NCI-H748 (cell line): ENCODE measurements at regions not wholly inside any gene's neighbourhood (a gene's known extent, or its start where the extent isn't known, plus 50 kb on each side); places are given as distances from the start of the nearest gene placed in this dataset.
"Not testable (repeated sequence)": the region's sequence is repeated elsewhere in the genome, so short reads cannot be mapped to it uniquely, and the experiment has no call there.

Experiments used
- DNase-seq: peaks from one replicate; lab custom pipeline; 2025; ENCODE audit not compliant: unreplicated experiment; lab: John Stamatoyannopoulos, UW

DNA sequence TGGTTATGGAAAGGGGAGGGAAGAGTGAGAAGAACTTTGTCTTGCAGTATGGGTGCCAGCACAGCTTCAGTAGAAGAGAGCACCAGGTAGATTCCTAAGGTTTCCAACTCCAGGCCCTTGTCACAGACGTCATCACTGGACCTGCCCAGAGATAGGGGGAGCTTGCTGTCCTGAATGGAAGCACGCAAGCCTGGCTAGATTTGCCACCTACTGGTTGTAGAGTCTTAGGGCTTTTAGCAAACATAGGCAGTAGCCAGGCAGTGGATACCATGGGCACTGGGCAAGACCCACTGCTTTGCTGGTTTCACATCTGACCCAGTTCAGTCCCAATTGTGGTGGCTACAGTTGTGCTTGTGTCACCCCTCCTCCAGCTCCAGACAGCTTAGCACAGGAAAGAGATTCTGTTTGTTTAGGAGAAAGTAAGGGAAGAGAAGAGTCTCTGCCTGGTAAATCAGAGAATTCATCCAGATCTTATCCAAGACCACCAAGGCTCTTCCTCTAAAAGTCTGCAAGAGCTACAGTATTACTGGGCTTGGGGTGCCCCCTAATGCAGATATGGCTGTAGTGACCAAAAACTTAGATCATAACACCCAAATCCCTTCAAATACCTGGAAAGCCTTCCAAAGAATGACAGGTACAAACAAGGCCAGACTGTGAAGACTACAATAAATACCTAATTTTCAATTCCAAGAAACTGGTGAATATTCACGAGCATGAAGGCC, 158.9 kb downstream of the HINT1 start:
- DNase-seq = peak; percentile 39

DNA sequence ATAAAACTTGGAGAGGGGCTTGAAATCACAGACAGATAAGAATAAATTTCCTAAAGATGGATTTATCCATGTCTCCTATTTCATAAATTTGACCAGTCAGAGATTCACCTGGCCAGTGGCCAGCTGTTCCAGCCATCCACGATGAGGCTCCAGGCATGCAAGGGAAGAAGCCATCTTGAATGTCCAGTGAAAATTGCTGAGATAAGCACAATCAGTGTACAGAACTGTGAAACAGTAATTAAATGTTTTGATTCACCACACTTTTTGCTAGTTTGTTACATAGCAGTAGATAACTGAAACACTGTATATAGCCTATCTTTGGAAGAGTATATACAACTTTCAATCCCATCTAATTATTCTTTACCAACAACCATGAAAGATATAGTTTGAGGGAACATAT, 163.5 kb downstream of the HINT1 start:
- peak; percentile 7 for DNase-seq

DNA sequence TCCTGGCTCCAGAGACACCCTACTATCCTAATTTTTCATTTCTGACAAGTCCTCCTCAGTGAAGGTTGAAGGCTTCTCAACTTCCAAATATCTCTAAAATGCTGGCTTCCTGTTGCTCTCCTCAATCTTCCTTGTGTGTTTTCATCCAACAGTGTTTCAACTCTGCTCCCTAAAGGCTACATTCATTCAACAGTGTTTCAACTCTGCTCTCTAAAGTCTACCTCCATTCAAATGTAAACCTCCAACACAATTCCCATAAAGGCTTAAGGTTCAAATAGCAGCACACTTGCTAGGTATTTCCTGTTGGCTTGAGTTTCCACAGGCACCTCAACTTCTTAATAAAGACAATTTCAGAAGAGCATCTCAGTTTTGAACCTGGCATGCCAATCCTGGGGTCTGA, 164.8 kb downstream of the HINT1 start:
- no peak for DNase-seq

DNA sequence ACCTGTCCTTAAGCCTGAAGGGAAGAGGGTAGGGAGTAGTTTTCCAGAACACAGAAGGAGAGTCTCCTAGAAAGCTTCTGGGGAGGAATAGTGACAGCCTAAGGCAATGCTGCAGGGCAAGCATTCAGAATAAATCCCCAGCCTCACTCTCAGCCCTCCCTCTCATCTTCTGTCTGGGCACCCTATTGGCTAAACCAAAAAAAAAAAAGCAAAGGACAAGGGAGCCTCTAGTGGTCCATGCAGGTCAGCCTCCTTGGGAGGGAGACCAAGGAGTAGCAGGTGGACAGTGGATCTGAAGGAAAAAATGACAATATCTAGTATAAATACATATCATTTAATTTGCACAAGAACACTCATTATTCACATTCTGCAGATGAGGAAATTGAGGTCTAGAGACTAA, 168.3 kb downstream of the HINT1 start:
- DNase-seq = not testable (repeated sequence)

DNA sequence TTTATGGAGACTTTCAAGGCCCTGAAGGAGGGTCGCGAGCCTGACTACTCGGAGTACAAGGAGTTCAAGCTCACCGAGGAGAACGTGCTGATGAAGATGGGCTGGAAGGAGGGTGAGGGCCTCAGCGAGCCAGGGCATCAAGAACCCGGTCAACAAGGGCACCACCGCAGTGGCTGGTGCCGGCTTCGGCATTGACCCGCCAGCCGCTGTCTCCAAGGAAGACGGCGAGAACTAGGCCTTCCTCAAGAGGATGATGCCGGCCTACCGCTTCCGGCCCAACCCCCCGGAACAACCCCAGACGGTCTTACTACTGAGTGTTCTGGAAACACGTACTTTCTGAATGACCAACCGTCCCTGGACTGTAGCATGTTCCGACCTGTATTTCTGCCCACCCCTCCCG, 169.2 kb downstream of the HINT1 start:
- no peak for DNase-seq

DNA sequence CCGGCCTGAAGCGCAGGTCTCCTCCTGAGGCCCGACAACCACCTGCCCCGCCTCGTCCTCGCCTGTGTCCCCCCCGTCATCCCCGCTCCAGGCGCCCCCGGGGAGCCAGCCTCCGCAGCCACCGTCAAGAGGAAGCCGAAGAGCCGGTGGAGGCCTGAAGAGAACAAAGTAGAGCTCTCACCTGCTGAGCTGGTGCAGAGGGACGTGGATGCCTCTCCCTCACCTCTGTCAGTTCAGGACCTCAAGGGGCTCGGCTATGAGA, 169.9 kb downstream of the HINT1 start:
- DNase-seq = peak; percentile 60

DNA sequence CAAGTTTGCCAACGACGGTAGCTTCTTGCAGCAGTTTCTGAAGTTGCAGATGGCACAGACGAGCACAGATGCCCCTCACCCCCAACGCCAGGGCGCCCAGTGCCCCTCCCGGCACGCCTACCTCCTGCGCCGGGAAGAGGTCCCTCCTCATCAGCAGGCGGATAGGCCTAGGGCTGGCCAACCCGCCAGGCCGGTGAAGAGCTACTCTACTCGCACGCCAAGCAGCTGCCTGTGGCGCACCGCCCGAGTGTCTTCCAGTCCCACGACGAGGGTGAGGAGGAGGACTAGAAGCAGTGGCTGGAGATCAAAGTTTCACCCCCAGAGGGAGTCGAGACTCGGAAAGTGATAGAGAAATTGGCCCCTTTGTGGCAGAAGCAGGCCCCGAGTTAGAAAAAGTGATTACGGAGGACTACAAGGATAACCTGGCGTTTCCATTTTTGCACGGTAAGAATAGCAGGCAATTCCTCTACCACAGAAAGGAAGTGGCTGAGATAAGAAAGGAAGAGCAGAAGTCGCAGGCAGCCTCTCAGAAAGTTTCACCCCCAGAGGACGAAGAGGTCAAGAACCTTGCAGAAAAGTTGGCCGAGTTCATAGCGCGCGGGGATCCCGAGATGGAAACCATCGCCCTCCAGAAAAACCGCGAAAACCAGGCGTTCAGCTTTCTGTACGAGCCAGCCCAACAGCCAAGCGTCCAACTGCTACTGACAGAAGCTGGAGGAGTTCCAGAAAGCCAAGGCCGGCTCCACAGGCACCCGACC, 170.4 kb downstream of the HINT1 start:
- DNase-seq = peak; percentile 60

DNA sequence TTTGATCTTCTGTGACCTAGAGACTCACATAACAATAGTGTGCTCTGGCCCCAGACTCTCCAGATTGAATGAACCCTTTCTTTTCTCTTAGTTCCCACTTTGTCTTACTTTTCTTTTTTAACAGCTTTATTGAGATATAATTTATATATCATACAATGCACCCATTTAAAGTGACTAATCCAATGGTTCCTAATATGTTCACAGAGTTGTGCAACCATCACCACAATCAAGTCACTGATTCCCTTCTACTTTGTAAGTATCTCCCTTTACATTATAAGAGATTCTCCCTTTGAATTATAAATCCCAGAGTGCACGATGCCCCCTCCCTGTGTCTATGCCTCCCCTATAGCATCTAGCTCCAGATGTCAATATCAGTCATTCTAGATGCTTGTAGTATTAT, 172.4 kb downstream of the HINT1 start:
- no peak for DNase-seq

DNA sequence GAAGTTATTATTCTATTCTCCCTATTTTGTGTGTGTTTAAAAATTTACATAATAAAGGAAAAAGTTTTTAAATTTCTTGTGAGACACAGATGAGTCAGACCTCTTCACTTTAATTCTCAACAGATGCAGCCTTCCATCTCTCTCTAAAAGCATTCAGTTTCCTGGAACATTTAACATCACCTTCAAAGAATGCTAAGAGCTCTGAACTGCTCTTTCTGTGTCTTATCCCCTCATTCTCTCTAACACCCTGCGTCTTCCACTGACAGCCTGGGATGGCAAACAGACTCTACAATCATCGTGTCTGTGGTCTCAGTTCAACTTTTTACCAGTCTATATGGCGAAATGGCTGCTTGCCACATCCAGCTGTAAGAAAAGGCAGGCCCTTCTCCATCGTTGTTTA, 173.0 kb downstream of the HINT1 start:
- no peak for DNase-seq

DNA sequence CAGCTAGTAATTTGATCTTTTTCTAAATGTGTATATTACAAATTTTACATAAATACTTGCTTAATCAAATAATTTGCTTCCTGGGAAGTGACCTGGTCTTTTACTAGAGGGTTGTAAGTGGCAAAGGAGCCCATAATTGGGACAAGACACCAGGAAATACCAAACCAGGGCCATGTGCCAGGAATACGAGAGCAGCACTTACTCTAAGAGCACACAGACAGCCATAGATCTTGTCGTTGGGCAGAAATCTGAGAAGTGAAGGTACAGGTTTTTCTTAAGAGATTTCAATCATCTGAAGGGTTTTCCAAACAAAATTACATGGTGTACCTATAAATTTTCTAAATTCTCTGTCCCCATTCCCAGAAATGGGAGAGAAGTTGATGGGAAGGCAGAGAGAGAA, 179.3 kb downstream of the HINT1 start:
- DNase-seq = no peak

DNA sequence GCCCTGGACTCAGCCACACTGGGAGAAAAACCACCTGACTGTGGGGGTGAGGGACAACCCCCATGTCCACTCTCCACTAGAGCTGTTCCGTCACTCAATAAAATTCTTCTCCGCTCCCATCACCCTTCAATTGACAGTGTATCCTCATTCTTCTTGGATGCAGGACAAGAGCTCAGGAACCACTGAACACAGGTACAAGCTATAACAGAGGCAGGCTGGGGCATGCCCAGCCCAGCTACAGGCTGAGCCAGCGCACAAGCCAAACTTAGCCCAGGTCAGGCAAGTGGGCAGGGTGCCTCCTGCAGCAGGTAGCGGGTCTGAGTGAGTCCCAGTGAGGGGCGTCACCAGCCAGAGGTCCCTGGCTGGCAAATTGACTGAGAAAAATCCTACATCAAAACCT, 183.4 kb downstream of the HINT1 start:
- DNase-seq = no peak

DNA sequence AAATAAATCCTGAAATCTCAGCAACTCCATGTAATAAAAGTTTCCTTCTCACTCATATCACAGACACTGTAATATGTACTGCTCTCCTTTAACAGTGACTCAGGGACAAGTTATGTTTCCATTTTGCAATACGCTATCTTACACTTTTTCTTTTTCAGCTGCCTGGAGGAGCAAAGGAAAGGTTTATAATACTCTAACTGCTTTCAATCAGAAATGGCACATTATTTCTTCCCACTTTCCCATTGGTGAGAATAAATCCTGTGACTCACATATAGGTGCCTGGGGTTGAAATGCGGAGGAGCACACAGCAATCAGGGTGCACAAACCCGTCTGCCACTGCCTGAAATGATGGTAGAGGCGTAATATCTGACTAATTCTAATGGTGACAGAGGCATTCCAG, 186.6 kb downstream of the HINT1 start:
- DNase-seq = no peak

DNA sequence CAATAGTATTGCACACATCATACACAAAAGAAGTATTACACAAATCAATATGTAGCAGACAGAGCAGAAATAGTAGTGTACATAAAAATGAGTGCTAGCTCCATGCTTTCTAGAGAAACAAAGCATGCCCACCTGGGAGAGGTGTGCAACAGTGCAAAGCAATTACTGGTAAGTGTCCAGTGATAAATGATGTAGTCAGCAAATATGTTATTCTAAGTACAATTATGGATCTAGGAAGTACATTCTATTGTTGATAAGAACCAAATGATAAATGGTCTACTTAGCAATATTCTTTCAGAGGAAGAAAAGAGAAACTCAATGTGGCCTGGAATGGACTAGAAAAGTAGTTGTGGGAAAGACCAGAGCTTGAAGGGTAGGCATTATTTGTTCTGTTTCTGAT, 188.6 kb downstream of the HINT1 start:
- peak; percentile 18 for DNase-seq

DNA sequence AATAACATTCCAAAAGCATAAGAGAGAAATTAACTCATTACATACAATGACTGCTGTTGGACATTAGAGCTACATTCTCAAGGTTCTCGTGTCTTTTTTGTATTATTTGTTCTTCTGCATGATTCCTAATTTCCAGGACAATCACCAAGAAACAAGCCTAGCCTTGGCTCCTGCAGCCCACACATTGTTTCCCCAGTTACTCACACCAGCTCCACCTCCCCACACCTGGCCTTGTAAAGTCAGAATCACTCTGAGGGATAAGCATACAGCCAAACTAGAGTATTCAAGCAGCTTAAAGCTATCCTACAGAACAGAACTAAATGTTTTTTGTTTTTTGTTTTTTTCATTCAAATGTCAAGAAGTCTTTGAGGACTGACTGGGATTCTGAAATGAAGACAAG, 189.2 kb downstream of the HINT1 start:
- no peak for DNase-seq

DNA sequence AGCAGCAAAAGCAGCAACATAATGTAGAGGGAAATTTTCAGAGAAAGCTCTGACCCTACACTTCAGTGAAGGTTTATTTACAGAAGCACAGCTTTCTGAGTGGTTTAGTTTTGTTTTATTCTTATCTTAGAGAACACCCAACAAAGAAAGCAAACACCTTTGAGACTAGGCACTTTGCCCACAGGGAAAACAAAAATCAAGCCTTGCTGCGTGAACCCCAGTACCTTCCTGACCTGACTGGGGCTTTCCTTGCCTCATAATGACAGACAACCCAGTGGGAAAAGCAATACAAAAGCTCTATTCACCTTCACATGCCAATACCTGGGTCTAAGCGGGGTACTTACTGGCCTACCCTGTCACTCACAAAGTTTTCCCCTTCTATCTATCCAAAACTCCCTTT, 189.8 kb downstream of the HINT1 start:
- DNase-seq = no peak

DNA sequence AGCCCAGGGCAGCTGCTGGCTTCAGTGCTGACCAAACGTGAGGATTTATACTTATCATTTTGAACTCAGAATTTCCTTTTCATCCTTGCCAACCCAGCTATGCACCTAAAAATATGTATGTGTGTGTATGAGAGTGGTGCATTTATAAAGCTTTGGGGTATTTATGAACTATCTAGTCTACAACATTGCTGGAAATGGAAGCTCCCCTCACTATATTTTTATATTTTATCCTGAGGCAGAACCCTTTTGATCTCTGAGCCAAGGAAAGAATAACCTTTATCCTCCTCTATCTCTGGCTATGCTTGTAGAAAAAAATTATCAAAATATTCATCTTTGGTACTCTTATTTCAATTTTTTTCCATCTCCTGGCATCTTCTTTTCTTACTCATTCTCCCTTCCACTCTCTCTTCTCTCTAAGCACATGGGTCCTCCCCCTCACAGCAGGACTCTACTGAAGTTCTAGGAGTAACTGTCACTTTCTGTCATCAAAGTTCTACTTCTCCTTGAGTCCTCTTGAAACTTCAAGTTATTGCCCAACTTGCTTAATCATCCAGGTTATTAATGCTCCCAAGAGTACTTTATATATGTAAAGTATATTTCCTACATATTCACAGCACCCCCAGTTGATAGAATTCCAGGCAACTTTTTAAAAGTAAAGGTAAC, 190.9 kb downstream of the HINT1 start:
- no peak for DNase-seq

DNA sequence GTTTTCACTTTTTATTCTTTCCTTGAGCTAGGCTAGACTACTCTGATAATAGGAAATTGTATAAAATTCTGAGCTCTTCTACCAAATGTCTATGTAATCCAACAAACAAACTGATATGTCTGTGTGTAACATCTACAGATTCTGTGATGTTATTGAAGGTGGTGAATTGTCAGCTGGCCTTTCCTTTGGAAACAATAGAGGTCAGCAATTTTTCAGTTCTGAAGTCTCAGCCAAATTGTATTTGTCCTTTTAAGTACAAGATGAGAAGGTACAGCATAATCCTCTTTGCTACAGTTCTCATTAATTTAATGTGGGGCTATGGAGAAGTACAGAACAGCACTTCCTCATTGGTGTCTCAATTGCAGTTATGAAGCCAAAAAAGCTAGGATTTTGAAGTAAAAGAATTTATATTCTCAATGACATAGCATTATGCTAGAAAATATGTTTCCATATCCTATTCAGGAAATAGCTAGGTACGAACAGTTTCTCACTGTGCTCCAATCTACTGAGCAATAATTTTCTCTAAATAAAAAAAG, 198.0 kb downstream of the HINT1 start:
- DNase-seq = no peak

DNA sequence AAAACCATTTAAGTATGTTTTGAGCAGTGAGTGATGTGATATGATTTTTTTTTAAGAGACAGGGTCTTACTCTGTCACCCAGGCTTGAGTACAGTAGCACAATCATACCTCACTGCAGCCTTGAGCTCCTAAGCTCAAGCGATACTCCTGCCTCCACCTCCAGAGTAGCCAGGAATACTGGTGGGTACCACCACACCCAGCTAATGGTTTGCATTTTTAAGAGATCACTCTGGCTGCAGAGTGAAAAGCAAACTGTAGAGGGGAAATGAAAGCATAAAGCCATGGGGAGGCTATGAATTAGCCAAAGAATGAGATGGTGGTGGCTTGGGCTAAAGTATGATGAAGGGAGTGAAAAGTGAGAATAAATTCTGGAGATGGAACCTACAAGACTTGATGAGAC, 199.1 kb downstream of the HINT1 start:
- DNase-seq = no peak

DNA sequence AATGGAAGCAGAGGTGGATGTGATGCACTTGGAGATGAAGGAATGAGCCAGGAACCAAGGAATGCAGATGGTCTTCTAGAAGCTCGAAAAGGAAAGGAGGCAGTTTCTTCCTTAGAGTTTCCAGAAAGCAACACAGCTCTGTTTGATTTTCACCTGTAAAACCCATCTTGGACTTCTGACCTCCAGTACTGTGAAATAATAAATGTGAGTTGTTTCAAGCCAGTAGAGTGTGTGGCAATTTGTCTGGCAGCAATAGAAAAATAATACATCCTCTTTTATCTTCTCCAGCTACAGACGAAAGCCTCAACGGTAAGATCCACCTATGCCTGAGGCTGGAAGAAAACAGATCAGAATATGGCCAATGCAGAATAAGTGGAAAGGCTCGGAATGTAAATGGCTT, 199.7 kb downstream of the HINT1 start:
- DNase-seq = no peak

DNA sequence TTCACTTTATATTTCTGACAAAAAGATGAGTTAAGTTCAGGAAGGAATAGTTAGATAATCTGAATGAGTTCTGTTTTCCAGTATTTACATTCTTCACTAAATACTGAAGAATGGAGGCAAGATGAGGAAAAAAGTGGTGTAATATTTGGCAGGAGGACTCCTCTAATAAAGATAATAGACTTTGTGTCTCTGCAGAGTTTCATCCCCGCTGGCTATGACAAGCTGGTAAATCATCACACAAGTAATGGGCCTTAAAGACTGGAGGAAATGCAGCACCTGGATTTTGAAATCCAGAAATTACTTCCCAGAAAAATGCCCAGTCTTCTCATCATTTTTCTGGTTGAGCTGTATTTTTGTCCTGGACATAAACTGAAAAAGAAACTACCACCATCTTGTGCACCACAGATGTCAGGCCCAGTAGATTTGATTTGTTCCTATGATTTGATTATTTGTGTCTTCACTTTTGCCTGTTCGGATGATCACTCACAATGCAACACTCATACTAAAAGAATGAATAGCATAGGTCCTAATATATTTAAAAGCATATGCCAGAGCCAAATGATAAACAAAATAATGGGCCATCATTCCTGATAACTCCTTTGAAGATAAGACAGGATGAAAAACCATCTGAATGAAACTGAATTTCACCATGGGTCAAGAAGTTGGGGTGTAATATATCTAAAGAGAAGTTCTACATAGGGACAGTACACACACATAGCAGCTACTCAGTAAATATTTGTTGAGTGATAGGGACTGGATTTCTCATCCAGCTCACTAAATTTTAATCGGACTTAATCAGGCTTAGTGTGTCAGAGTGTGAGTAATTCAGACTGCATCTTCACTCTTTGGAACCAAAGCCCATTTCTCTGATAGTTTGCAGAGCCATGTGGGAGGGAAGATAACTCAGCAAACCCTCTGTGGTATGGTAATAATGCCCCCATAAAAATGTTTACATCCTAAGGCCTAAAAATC, 200.5 kb downstream of the HINT1 start:
- DNase-seq = no peak

DNA sequence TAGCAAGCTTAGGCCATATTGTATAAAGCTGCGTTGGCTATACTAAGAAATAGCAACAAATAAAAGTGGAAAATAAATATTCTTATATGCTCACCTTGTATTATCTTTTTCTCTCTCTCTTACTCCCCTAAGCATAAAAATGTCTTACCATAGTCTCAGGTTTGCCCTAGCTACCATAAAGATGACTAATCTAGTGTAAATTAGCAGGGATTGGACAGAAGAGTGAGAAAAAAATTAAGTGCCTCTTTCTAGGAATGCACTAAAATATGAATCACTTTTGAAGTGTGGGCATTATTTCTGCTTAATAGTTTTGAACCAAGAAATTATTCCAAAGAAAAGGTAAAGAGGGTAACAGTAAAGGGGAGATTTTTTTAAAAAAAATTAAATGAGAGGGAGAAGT, 201.3 kb downstream of the HINT1 start:
- no peak for DNase-seq
